IMR-90 (cell line): ENCODE measurements at regions not wholly inside any gene's neighbourhood (a gene's known extent, or its start where the extent isn't known, plus 50 kb on each side); places are given as distances from the start of the nearest gene placed in this dataset.

Experiments used
- ATAC-seq: fragments of 200-7000 bp; cut with Tn5 transposase; 2 replicates; pipeline ENCODE4 v1.9.1; 2020; ENCODE audit warnings: low read depth, mild to moderate bottlenecking, moderate library complexity
- BruUV-seq: library from RNA; stranded (reverse); fragments of 400-500 nt; replicated peaks from 2 replicates; lab custom pipeline; 2021; lab: Mats Ljungman, UMichigan
- CTCF ChIA-PET: fragments of 300-600 bp; formaldehyde crosslinking; extraction: SDS; loops from one replicate; lab custom pipeline; 2021; ENCODE audit warnings: antibody characterized with exemption; lab: Yijun Ruan, JAX
- POLR2A ChIA-PET: fragments of 300-600 bp; sonication (Branson Sonifier 250); formaldehyde crosslinking; loops from one replicate; lab custom pipeline; 2022; ENCODE audit warnings: antibody characterized with exemption; ENCODE audit not compliant: unreplicated experiment; lab: Charles Lee
- DNase-seq: peaks from one replicate; pipeline ENCODE4 v3.0.0; 2013
- H2AFZ ChIP-seq: replicated peaks from 2 replicates; pipeline ENCODE3; 2013; ENCODE audit warnings: low read length, mild to moderate bottlenecking; ENCODE audit not compliant: poor library complexity
- H2AK5ac ChIP-seq: 2 replicates; pipeline ENCODE4 v1.6.1; 2013; ENCODE audit warnings: low read depth, low read length, inconsistent platforms
- H2AK9ac ChIP-seq: replicated peaks from 2 replicates; pipeline ENCODE3; 2013; ENCODE audit warnings: mild to moderate bottlenecking, low read depth, low read length, moderate library complexity; ENCODE audit not compliant: poor library complexity
- H2BK120ac ChIP-seq: 2 replicates; pipeline ENCODE4 v1.6.1; 2013; ENCODE audit warnings: low read depth, low read length, inconsistent platforms
- H2BK15ac ChIP-seq: 3 replicates; pipeline ENCODE4 v1.6.1; 2013; ENCODE audit warnings: low read depth, low read length, inconsistent platforms
- H2BK20ac ChIP-seq: 2 replicates; pipeline ENCODE4 v1.6.1; 2013; ENCODE audit warnings: low read depth, mild to moderate bottlenecking, inconsistent platforms, low read length, moderate library complexity
- H2BK5ac ChIP-seq: 2 replicates; pipeline ENCODE4 v1.6.1; 2013; ENCODE audit warnings: mild to moderate bottlenecking, low read depth, low read length, inconsistent platforms; ENCODE audit not compliant: poor library complexity, severe bottlenecking
- H3K14ac ChIP-seq: replicated peaks from 2 replicates; pipeline ENCODE4 v1.6.1; 2013; ENCODE audit warnings: low read depth, low read length, inconsistent platforms
- H3K18ac ChIP-seq: 2 replicates; pipeline ENCODE4 v1.6.1; 2013; ENCODE audit warnings: low read depth, low read length, control low read depth
- H3K23ac ChIP-seq: 2 replicates; pipeline ENCODE4 v1.6.1; 2013; ENCODE audit warnings: low read depth, low read length, inconsistent platforms
- H3K27ac ChIP-seq: 2 replicates; pipeline ENCODE4 v1.5.1; 2013; ENCODE audit warnings: mild to moderate bottlenecking, control low read depth, low read length; ENCODE audit not compliant: insufficient read depth
- H3K27me3 ChIP-seq: 2 replicates; pipeline ENCODE4 v1.6.1; 2013; ENCODE audit warnings: low read length; ENCODE audit not compliant: control insufficient read depth, insufficient read depth
- H3K36me3 ChIP-seq: 2 replicates; pipeline ENCODE4 v1.6.1; 2013; ENCODE audit warnings: low read length, mixed read lengths; ENCODE audit not compliant: control insufficient read depth, insufficient read depth
- H3K4ac ChIP-seq: 2 replicates; pipeline ENCODE4 v1.6.1; 2013; ENCODE audit warnings: low read depth, low read length, inconsistent platforms
- H3K4me1 ChIP-seq: 2 replicates; pipeline ENCODE4 v1.6.1; 2013; ENCODE audit warnings: low read length, mixed read lengths; ENCODE audit not compliant: control insufficient read depth, insufficient read depth
- H3K4me2 ChIP-seq: 2 replicates; pipeline ENCODE4 v1.6.1; 2013; ENCODE audit warnings: low read depth, mild to moderate bottlenecking, control low read depth, low read length, moderate library complexity
- H3K4me3 ChIP-seq: 2 replicates; pipeline ENCODE4 v1.5.1; 2013; ENCODE audit warnings: low read depth, mild to moderate bottlenecking, control low read depth, low read length, moderate library complexity; ENCODE audit not compliant: insufficient read depth
- H3K56ac ChIP-seq: 2 replicates; pipeline ENCODE4 v1.6.1; 2013; ENCODE audit warnings: low read length, inconsistent platforms; ENCODE audit not compliant: insufficient read depth; ENCODE audit errors: extremely low read depth
- H3K79me1 ChIP-seq, 2 experiments: 2 replicates each; pipeline ENCODE4 v1.6.1; 2013; ENCODE audit warnings: low read length in 2 of 2, inconsistent platforms in 1 of 2, low read depth in 1 of 2
- H3K9ac ChIP-seq: 2 replicates; pipeline ENCODE4 v1.6.1; 2013; ENCODE audit warnings: low read depth, low read length, control low read depth
- H3K9me1 ChIP-seq: 2 replicates; pipeline ENCODE4 v1.6.1; 2013; ENCODE audit warnings: low read length, inconsistent platforms; ENCODE audit not compliant: insufficient read depth
- H3K9me3 ChIP-seq: 2 replicates; pipeline ENCODE4 v1.6.1; 2013; ENCODE audit warnings: low read length; ENCODE audit not compliant: control insufficient read depth, insufficient read depth
- H4K20me1 ChIP-seq: 2 replicates; pipeline ENCODE4 v1.6.1; 2013; ENCODE audit warnings: low read length, inconsistent platforms; ENCODE audit not compliant: insufficient read depth
- H4K5ac ChIP-seq: 2 replicates; pipeline ENCODE4 v1.6.1; 2013; ENCODE audit warnings: mild to moderate bottlenecking, low read depth, low read length, control low read depth
- H4K8ac ChIP-seq, 2 experiments: 2 replicates each; pipeline ENCODE4 v1.6.1; 2013; ENCODE audit warnings: low read depth in 2 of 2, low read length in 2 of 2, control low read depth in 1 of 2, inconsistent platforms in 1 of 2
- H4K91ac ChIP-seq: 2 replicates; pipeline ENCODE4 v1.6.1; 2013; ENCODE audit warnings: low read depth, low read length, inconsistent platforms; ENCODE audit not compliant: insufficient read depth
- ELK1 ChIP-seq: fragments of 150-350 bp; IDR thresholded peaks from 2 replicates; pipeline ENCODE4 v1.6.1; 2016; ENCODE audit warnings: low read depth, mild to moderate bottlenecking, low read length, moderate library complexity, borderline replicate concordance
- MAFK ChIP-seq: IDR thresholded peaks from 2 replicates; pipeline ENCODE4 v1.6.1; 2012; ENCODE audit warnings: low read depth, low read length, improper control_type of control experiment
- MXI1 ChIP-seq: IDR thresholded peaks from 2 replicates; pipeline ENCODE4 v1.6.1; 2012; ENCODE audit warnings: low read depth, mild to moderate bottlenecking, low read length, moderate library complexity, borderline replicate concordance
- RAD21 ChIP-seq: IDR thresholded peaks from 2 replicates; pipeline ENCODE4 v1.6.1; 2012; ENCODE audit warnings: low read length, improper control_type of control experiment
- USF2 ChIP-seq: fragments of 150-350 bp; IDR thresholded peaks from 2 replicates; pipeline ENCODE4 v1.6.1; 2017; ENCODE audit warnings: mild to moderate bottlenecking, antibody characterized with exemption, low read length, low read depth
- WGBS, 2 experiments: methylation state at CpG; one replicate each; pipeline versions ENCODE4 v1.1.5 to v1.1.7; 2013; ENCODE audit warnings: missing lambda C conversion rate in 2 of 2; ENCODE audit not compliant: insufficient read length in 1 of 2; ENCODE audit errors: extremely low coverage in 2 of 2; 5-methylcytosine and 5-hydroxymethylcytosine counted together
- dilution Hi-C: fragments of 300-500 bp; cut with HindIII; formaldehyde crosslinking; loops from one replicate; pipeline ENCODE4 v1.14.3; 2018; ENCODE audit warnings: low sequenced_read_pairs; ENCODE audit not compliant: unreplicated experiment
- in situ Hi-C: fragments of 300-500 bp; cut with MboI; formaldehyde crosslinking; loops from 3 replicates; pipeline ENCODE4 v1.14.3; 2019; ENCODE audit warnings: low sequenced_read_pairs, inconsistent platforms, mixed read lengths
- intact Hi-C: fragments of 100-400 bp; cut with micrococcal nuclease; formaldehyde crosslinking; loops from 2 replicates; pipeline ENCODE4 v1.10.0; 2022

GRCh38 chr6:138569554-138569953, 70.3 kb upstream of the NHSL1 start:
- Histone ChIP-seq H3K36me3 (no peaks in the 10 kb centered on the region), H3K4me1 (peaks cover 3% of the 10 kb centered on the region), H3K18ac (peak overlapping the region; percentile 50; the same call in 1 of the 2 replicates), H4K5ac (no peak overlapping the region), H4K20me1 (no peaks in the 10 kb centered on the region), H3K9me3 (no peaks in the 10 kb centered on the region), H2AK5ac (no peak overlapping the region), H3K9ac (peak overlapping the region; percentile 42; the same call in 1 of the 2 replicates), H2BK120ac (peak overlapping the region; percentile 64; the same call in 1 of the 2 replicates), H3K4me3 (no peak overlapping the region), H4K91ac (no peak overlapping the region), H2BK20ac (no peak overlapping the region), H2BK5ac (peak overlapping the region; percentile 62), H2AK9ac (no peak overlapping the region), H3K27ac (peak overlapping the region; percentile 23; the same call in 1 of the 2 replicates), H3K23ac (no peak overlapping the region; the same call in 1 of the 2 replicates), H2AFZ (no peak overlapping the region), H3K4ac (no peak overlapping the region), H3K9me1 (no peaks in the 10 kb centered on the region), H4K8ac (no peak overlapping the region), H3K56ac (no peak overlapping the region), H3K4me2 (peak overlapping the region; percentile 93; the same call in 1 of the 2 replicates), H3K79me1 (peaks cover 26 to 47% of the 10 kb centered on the region in 2 experiments), H3K27me3 (no peaks in the 10 kb centered on the region), H3K14ac (peak overlapping the region; percentile 61; the same call in 1 of the 2 replicates), H2BK15ac (no peak overlapping the region)
- dilution Hi-C loops: no loop called here
- in situ Hi-C loops: no loop called here
- DNase-seq (no peak), ATAC-seq (no peak)
- TF ChIP-seq MAFK: no peak
- TF ChIP-seq RAD21: no peak
- no peak for TF ChIP-seq ELK1
- TF ChIP-seq USF2: no peak
- TF ChIP-seq MXI1: no peak
- intact Hi-C loops: no loop called here
- POLR2A ChIA-PET: no interaction called here
- WGBS, 2 experiments: 80% methylated on average over 1 of the region's 2 CpGs; no CpG with 5 or more reads in 1 of the 2 experiments
- CTCF ChIA-PET: interaction anchor here (0.5 kb wide), 1 partner anchor 64 kb away, joined by 3 read pairs; no protein-coding TSS in a partner anchor
- no TSS peak for BruUV-seq
